Bone marrow (tissue), 2 donors: ENCODE measurements at regions not wholly inside any gene's neighbourhood (a gene's known extent, or its start where the extent isn't known, plus 50 kb on each side); places are given as distances from the start of the nearest gene placed in this dataset.

Source experiments
- DNase-seq, 2 donors: peaks; one replicate each; lab custom pipeline; 2025; lab: John Stamatoyannopoulos, UW

DNA sequence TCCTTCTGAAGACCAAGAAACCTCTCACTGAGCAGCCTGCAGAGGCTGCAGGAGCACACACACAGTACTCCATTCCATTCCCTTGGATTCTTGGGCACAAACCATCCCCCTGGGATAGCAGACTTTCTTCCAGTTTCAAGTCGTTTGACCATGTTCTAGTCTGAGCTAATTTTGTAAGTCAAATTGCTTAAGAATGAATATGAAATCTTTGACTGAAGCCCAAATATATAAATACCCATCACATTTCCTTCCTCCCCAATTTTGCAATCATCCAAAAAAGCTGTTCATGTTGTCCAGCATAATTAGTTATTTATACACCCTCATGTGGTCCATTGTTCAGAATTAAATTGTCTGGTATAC is 231.2 kb upstream of the TPRG1 start:
- no peak for DNase-seq

DNA sequence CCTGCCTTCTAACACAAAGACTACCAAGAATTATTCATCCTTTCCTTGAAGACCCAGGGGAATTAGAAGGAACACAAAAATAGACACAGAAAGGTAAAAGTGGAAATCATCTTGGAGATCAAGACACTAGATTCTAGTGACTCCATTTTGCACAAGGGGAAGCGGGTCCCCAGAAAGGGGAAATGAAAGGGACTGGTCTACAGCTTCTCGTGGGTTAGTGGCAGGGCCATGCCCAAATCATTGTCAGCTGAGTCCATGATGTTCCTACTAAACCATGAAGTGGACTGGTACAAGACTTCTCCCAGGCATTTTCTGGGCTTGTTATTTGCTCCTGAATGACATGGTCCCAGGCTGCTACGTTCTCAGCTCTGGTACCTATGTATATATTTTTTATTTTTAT is 230.7 kb upstream of the TPRG1 start:
- no peak for DNase-seq

DNA sequence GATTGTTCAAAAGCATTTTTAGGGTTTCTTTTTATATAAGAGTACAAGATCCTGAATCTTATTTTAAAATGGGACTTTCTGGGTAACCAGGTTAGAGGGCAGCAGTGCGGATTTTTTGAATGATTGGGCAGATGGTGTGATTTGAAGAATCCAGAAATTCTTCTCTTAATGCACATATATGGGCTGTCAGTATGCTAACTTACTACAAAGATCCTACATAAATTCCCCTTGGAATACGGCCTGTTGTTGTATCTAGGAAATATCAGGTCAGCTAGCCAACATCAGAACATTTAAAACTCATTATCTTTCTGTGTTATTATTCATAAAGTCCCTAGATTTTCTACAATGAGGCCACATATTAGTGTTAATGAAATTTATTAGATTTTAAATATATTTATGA is 229.6 kb upstream of the TPRG1 start:
- no peak for DNase-seq

DNA sequence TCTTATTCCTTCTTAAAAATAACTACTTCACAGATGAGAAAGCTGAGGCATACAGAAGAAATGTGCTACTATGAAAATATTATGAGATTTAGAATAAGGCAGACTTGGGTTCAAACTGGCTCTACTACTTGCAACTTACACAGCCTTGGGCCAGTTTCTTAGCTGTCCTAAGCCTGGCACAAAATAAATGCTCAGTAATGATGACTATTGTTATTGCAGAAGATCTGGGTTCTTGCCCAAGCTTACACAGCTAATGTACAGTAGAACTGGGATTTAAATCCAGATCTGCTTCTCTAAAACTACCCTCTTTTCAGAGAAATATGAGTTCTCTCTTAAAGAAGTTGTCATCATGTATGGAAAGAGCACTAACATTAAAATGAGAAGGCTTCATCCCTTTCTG is 228.2 kb upstream of the TPRG1 start:
- no peak for DNase-seq

DNA sequence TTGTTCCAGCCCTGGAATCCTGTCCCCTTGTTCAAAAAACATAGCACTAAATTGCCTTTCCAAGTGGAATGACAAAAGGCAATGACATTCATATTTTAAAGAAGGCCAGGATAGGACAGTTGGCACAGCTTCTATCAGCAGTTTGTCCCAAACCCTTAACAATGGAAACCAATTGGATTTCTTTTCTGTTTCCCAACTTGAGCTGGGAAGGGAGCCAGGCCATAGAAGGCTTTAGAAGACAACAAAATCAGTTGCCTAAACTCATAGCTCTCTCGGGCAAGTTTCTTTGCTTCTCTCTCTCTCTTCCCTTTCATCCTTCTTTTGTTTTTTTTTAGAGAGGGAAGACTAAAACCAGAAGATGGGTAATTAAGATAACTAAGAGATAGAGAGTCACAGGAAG is 227.7 kb upstream of the TPRG1 start:
- no peak for DNase-seq

DNA sequence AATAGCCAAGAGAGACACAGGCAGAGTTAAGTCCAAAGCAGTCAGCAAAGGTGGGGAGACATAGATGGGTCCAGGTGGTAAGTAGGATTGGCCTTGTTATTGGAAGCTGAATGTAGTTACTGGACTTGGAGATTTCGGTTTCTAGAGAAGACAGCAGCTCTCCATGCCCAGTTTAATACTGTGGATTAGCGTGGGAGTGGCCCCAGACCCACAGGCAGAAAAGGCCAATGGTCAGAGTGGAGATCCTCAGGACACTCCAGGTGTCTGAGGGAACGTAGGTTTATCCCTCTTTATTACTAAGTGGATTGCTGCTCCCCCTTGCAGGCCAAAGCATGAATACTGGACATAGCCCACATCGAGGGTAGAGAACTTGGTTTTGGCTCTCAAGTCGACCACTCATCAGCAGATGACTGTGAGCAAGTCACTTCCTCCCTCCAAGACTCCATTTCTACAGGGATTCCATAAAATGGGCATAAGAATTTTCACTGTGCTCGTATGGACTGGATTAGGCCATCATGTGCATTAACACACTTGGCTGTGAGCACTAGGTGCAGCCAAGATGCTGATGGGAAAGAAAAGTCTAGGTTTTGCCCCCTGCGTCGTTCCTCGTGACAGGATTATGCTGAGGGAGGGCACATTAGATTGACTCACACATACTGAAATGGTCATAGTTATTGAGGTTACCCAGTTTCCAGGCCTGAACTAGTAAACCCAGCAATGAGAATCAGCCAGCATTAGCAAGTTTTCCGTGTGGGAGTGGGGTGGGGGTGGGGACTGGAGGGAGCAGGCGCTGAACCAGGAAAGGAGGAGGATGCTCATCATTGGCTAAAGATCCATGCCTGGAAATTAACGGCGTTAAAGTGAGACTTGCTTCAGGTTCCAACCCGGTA is 225.2 kb upstream of the TPRG1 start:
- no peak for DNase-seq

DNA sequence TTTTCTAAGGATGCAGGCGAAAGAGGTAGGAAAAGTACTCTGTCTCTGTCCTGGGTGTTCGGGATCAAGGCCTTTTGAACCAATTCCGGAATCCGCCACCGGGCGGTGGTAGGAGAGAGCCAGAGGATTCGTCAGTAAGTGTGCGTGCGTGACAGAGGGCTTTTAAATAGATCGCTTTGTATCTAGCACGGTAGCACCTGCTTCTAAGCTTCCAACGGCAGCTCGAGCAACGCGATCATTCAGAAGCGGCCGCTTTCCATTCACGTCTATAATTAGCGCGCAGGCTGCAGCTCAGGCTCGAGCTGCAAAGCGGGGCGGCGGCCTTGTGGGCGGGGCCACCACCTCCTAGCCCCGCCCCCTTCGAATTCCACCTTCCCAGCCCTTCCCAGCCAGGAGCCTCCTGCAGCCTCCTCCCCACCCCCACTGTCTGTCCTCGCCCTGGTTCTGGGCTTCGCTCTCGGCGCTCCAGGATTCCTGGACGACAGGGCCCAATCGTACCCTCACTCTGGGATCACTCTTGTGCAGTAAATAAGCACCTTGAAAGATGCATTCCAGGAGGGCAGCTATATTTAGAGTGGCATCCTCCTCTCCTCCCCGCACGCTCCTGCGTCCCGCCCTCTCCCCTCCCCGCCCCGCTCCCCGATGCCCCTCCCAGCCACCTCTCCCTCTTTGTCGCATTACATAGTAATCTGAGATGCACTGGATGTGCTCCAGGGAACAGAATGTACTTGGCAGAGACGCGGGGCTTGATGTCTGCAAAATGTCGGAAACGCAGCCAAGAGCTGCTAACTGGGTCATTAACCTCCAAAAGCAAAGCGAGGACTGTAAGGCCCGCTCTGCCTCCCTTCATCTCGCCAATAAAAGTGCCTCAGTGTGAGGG is 224.1 kb upstream of the TPRG1 start:
- DNase-seq, result no peak

DNA sequence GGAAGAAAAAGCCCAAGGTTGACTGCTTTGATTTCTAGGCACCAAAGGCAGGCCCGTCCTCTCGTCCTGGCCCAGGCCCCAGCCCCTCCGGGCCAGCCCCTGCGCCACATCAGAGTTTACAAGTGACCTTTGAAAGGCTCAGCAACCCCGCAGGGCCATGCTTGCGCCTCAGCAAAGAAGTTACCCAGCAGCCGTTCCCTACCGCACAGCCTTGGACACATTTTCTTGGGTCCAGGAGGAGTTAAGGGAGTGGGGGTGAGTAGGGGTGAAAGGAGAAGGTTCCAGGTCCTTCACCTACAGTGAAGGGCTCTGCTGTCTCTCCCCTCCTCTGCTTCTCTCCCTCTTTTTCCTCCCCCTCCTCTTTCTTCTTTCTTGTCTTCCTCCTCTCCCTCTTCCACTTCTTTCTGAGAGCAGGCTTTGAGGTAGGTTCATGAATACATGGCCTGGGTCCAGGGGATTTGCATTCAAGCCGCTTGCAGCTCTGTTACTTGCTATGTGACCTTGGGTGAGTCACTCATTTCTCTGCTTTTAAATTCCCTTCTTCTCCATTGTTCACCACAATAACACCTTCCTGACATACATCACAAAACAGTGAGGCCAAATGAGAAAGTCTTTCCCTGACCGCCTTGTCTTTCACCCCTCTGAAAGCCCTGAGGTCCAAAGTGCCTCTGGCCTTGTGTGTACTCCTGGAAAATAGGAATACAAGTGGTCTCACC is 223.3 kb upstream of the TPRG1 start:
- DNase-seq, result no peak

DNA sequence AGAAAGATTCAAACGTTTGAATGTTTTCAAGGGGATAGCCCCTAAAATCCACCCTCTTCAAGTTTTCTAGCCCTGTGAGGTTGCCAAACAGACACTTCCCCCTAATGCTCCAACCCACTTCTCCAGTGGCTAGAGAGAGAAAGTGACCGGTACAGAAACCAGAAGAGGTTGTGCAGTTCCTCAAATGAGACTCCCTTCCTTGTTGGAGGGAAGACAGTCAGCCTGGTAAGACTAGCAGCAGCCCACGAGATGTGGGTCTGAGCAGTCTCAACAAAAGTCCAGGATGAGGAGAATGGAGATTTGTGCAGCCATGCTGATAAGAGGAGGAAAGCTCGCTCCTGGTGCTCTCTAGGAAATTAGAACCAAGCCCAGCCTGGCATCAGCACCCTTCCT is 222.8 kb upstream of the TPRG1 start:
- peak; percentile 30 to 56 for DNase-seq

DNA sequence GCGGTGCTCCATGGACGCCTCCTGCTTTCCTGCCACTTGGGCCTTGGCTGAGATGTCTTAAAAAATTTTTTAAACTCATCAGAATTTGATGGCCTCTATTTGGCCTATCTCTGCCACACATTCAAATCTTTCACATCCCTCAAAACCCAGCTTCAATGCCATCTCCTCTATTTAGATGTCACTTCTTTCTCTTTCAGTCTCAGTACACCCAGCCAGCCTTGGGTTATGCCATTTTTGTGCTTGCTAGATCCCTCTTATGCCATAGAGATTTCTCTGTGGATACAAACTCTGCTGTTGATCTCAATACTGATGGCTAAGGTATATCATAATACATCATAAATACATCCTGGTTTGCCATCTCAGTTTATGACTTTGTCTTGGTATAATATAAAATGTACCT is 222.3 kb upstream of the TPRG1 start:
- no peak for DNase-seq

DNA sequence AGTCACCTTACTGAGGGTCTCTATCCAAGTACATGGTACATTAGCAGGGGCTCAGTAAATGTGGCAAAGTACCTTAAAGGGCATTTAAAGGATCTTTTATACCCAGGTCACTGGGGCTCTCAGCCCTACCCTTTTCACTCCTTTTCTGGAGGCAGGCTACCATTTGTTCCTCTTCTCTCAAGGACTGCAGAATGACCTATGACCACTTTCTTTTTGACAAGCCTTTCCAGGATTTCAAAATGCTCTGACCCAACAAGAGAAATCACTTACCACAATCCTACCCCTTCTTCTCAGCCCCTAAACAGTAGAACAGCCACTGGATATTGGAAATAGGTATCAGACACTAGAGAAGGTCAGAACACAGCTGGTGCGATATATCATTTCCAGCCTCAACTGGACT is 221.8 kb upstream of the TPRG1 start:
- DNase-seq, result no peak

DNA sequence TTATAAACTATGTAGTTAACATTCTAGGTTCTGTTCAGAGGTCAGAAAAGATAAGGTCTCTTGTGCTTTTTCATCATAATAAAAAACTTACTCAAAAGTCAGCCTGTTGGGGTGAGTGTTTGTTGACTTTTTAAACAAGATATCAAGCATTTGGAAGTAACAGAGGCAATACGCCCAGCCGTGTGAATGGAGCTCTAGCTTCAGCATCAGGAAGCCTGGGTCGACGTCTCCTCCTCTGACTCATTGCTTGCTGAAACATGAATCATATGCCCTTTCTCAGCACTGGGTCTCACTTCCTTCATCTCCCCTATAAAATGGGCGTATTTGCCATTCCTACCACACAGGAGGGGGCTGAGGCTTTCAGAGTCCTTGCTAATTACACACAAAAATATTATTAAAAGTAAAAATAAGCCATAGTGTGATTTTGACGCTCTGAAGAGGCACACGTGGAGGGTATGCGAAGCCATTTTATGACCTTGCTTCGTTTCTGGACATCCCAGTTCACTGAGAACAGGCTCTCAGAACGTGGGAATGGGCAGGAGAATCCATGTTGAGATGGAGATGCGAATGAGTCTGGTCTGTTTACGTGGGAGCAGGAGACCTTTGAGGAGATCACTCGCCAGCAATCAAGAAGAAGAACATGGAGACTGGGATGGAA is 220.8 kb upstream of the TPRG1 start:
- DNase-seq, result peak in 1 of 2 donors; percentile 82

DNA sequence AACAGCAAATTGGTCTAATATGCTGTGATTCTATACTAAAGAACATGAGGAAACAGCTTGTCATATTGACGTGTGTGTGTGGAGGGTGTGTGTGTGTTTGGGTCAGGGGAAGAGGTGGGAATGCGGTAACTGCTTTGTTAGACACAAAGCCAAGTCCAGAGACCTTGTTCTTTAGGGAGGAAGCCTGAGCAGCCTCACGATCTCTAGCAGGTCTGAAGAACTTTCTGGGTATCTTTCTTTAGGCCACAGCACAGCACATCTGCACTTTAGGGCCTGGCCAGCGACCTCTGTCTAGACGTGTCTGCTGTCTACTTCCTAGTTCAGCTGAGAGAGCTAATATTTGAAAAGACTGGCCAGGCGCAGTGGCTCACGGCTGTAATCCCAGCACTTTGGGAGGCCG is 220.0 kb upstream of the TPRG1 start:
- no peak for DNase-seq

DNA sequence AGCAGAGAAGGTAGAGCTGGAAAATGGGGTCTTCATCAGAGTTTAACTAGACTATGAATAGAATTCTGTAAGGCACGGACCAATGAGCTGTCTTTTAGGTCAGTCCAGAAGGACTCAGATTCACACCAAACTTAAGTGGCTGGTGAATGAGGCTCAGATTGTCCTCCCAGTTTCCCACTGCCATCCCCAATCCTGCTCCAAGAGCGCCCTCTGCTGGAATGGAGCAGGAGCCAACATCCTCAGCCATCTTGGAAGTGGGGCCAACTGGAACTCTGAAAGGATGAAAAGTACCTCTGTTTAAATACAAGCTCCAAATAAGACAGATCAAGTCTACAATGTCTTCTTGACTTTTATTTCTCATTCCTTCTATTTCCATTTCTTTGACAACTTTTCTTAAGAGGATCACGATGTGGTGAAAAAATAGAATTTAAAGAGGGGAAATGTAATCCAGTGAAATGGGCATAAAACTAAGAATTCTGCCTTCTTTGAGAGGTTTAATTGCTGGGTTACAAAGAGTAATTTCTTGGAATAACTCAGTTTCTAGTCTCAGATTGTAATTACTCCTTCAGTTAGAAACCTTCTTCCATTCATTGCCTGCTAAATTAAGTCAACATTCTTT is 217.1 kb upstream of the TPRG1 start:
- DNase-seq, result peak; percentile 28 to 67

DNA sequence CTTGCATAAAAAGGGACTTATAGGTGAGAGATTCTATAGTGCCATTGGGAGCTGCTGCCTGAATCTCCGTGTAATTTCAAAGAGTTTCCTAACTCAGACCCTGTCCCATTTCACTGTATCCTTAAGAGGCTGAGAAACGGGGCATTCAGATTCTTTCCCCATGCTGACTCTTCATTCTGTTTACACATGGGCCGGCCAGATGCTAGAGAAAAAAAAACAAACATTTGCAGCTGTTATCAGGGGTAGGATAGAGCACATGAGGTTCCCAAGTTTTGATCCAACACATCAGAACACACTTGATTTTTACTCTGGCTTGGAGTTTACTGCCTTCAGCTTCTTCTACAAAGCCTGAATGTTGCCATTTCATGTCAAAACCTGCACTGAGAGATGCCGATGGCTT is 215.9 kb upstream of the TPRG1 start:
- no peak for DNase-seq

DNA sequence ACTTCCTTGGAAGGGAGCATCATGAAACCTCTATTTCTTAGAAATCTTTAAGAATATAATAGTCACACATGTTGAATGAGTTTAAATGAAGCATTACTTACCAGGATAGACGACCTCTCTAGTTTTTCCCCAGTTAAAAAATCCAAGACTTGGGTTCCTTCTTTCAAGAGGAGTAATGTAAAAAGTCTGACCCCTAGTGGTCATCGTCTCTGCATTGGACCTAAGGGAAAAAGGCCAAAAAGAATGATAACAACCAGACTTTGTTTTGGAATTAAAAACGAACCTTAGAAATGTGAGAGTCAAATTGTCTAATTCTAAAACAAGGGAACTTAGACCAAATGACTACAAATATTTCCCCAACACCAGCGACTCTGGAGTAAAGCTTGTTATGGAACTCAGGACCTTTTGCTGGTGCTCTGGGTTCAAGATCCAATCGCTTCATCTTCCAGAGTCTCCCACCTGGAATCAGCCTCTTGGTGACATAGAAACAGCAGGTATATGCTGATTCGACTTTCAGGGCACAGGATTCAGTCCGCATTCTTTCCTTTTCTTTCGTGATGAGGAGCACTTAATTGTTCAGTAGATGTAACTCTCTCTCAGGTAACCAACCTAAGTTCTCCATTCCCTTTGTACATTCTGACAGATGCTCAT is 214.8 kb upstream of the TPRG1 start:
- peak in 1 of 2 donors; percentile 33 for DNase-seq

DNA sequence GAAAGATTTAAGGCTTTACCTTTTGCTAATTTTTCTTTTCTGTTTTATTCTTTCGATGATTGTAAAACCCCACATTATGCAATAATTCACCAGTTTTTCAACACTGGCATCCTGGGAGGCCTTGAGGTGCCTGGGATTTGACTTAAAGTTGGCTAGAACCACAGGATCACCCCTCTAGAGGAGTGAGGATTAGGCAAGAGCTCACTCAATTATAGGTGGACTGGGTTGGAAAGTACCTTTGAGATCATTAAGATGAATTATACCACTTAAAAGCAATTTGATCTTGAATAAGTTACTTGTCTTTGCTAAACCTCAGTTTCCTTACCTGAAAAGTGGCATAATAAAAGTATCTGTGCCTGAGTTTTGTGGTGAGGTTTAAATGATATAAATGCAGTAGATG is 212.8 kb upstream of the TPRG1 start:
- no peak for DNase-seq

DNA sequence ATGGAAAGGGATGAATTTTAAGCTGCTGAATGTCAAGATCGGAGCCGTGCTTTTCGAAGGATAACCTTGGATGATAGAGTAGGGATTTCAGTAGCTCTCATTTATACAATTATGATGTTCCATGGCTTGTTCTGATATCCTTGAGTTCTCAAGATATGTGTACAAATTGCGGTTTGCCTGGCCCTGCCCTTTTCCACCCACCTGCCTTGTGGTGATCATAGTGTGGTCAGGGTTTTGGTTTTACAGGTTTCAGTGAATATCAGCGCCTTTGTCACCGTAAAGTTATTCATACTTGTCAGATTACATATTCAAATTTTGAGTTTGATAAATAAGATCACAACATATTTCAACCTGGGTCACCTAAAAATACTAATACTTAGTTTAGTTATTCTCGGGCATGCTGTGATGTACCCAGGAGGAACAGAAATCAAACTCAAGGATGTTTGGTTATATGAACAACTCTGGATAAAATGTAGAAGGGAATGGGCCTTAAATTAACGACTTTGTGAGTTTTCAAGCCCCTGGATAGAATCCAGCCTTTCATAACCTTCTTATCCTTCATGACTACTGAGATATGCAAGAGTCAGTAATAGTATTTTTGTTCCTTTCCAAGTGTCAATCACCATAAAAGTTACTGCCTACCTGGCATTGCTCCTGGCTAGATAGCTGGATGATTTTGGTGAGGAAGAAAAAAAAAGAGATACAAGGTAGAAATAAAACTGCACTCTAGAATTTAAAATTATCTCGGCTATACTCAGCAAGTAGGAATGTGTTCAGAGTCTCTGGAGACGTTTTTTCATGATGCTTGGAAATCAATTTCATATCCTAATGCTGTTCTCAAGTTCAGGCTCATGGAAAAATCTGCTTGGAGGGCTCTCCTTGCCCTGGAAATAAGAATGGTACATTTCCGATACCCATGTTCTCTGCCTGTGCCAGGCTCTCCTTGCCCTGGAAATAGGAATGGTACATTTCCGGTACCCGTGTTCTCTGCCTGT is 209.2 kb upstream of the TPRG1 start:
- no peak for DNase-seq

DNA sequence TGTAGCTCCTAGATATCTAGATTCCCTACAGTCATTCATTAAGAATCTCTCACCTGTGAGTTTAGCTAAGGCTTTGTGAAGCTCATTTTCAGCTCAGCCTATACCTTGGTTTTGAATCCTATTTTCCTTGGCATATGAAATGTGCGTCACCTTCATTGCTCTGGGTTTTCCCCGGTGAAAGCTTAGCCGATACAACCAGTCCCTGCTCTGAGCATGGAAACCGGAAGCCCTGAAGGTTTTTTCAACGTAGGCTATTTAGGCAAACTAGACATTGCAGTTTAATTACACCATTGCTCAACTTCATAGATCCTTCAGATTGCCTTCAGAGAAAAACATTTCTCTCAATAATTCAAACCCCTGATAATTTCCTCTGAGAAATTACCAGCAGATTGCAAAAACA is 206.8 kb upstream of the TPRG1 start:
- DNase-seq, result no peak

DNA sequence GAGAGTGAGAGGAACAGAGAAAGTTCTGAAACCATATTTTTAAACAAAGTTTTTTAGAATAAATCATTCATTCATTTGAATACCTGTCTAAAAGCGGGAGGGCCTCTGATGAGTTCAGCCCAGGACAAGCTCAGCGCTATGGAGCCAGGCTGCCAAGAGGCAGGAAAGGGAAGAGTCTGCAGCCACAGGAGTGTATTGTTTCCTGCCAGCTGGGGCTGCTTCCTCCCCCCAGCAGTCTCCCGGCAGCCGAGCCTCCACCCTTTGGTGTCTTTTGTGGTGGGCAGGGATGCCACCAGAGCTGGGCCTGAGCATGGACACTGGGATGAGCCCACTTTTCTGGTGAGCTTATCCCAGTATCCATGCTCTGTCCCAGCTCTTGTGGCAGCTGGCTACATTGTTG is 199.5 kb upstream of the TPRG1 start:
- peak in 1 of 2 donors; percentile 58 for DNase-seq
